ENCODE measurements at regions not wholly inside any gene's neighbourhood (a gene's known extent, or its start where the extent isn't known, plus 50 kb on each side); places are given as distances from the start of the nearest gene placed in this dataset.

GRCh38 chr22:47295982-47296381, 533.5 kb downstream of the TBC1D22A start:
- no peak for TF ChIP-seq CTCF (IDR thresholded peaks at IDR 0.05)
- no peak for TF ChIP-seq TCF7L2 (IDR thresholded peaks at IDR 0.05; ENCODE audit: low read depth, low read length)
- no peak for TF ChIP-seq REST (IDR thresholded peaks at IDR 0.05; ENCODE audit: insufficient read depth in 1 of 2, low read depth in 2 of 2, low read length in 1 of 2)
- TF ChIP-seq SIN3A (IDR thresholded peaks at IDR 0.05; ENCODE audit: borderline replicate concordance, insufficient read depth, low read depth, low read length), result no peak

All from Panc1 (cell line).